ENCODE measurements at regions not wholly inside any gene's neighbourhood (a gene's known extent, or its start where the extent isn't known, plus 50 kb on each side); places are given as distances from the start of the nearest gene placed in this dataset.

DNA sequence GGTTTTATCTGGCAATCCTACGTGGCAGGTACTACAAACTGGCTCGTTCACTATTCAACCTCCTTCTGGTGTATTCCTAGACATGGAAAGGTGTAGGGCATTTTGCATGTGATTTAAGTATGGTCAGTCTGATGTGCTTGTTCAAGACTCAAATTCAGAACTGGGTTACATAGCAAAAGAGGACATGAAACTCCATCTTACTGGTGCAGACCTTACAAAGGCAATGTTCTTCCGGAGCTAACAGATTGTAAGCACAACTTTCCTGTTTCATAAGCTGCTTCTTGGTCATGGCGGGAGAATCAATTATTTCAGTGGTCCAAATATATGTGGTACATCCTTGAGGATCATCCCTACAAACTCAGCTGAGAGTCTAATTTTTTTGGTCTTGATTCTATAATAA is 703.4 kb downstream of the EPM2A start:
- Histone ChIP-seq H3K36me3 (no peaks in the 10 kb centered on the region), H3K4me1 (no peaks in the 10 kb centered on the region), H3K9me3 (no peaks in the 10 kb centered on the region), H3K4me3 (no peak overlapping the region), H3K27me3 (no peaks in the 10 kb centered on the region), H3K27ac (no peak overlapping the region)
- TF ChIP-seq, protein P1, sequence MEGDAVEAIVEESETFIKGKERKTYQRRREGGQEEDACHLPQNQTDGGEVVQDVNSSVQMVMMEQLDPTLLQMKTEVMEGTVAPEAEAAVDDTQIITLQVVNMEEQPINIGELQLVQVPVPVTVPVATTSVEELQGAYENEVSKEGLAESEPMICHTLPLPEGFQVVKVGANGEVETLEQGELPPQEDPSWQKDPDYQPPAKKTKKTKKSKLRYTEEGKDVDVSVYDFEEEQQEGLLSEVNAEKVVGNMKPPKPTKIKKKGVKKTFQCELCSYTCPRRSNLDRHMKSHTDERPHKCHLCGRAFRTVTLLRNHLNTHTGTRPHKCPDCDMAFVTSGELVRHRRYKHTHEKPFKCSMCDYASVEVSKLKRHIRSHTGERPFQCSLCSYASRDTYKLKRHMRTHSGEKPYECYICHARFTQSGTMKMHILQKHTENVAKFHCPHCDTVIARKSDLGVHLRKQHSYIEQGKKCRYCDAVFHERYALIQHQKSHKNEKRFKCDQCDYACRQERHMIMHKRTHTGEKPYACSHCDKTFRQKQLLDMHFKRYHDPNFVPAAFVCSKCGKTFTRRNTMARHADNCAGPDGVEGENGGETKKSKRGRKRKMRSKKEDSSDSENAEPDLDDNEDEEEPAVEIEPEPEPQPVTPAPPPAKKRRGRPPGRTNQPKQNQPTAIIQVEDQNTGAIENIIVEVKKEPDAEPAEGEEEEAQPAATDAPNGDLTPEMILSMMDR (IDR thresholded peaks at IDR 0.05), result no peak
- TF ChIP-seq POLR2A (IDR thresholded peaks at IDR 0.05), result no peak
- DNase-seq, result no peak

- Histone ChIP-seq H3K4me3 (no peak overlapping the region), H3K9me3 (no peaks in the 10 kb centered on the region), H3K27me3 (no peaks in the 10 kb centered on the region), H3K4me1 (no peaks in the 10 kb centered on the region), H3K27ac (no peak overlapping the region), H3K36me3 (no peaks in the 10 kb centered on the region)
- no peak for DNase-seq
- no peak for TF ChIP-seq POLR2A (IDR thresholded peaks at IDR 0.05)
- TF ChIP-seq, protein P1 (IDR thresholded peaks at IDR 0.05), result no peak
Observed at GRCh38 chr6:145032562-145033145, 702.7 kb downstream of the EPM2A start.

- DNase-seq, result no peak
- Histone ChIP-seq H3K4me1 (no peaks in the 10 kb centered on the region), H3K9me3 (no peaks in the 10 kb centered on the region), H3K27ac (no peak overlapping the region), H3K4me3 (no peak overlapping the region), H3K27me3 (no peaks in the 10 kb centered on the region), H3K36me3 (no peaks in the 10 kb centered on the region)
- TF ChIP-seq, protein P1 (IDR thresholded peaks at IDR 0.05), result no peak
- TF ChIP-seq POLR2A (IDR thresholded peaks at IDR 0.05), result no peak
Observed at GRCh38 chr6:145034664-145035063, 700.7 kb downstream of the EPM2A start.

- no peaks in the 10 kb centered on the region for H3K36me3 ChIP-seq
Observed at GRCh38 chr6:145036236-145036635, 699.1 kb downstream of the EPM2A start.

GRCh38 chr6:145036848-145037567 is 698.3 kb downstream of the EPM2A start:
- Histone ChIP-seq H3K4me1 (no peaks in the 10 kb centered on the region), H3K9me3 (no peaks in the 10 kb centered on the region), H3K4me3 (no peak overlapping the region), H3K27me3 (no peaks in the 10 kb centered on the region), H3K27ac (no peak overlapping the region), H3K36me3 (no peaks in the 10 kb centered on the region)
- TF ChIP-seq POLR2A (IDR thresholded peaks at IDR 0.05), result no peak
- TF ChIP-seq, protein P1 (IDR thresholded peaks at IDR 0.05), result no peak
- no peak for DNase-seq

More at GRCh38 chr6:145036236-145036635, 699.1 kb downstream of the EPM2A start:
- DNase-seq, result no peak
- H3K27ac ChIP-seq, result no peak overlapping the region
- H3K4me1 ChIP-seq, result no peaks in the 10 kb centered on the region
- no peaks in the 10 kb centered on the region for H3K9me3 ChIP-seq
- no peak overlapping the region for H3K4me3 ChIP-seq
- TF ChIP-seq, protein P1 (IDR thresholded peaks at IDR 0.05), result no peak
- TF ChIP-seq POLR2A (IDR thresholded peaks at IDR 0.05), result no peak
- no peaks in the 10 kb centered on the region for H3K27me3 ChIP-seq

Data from Peyer's patch (tissue), 4 donors.